ENCODE measurements at regions not wholly inside any gene's neighbourhood (a gene's known extent, or its start where the extent isn't known, plus 50 kb on each side); places are given as distances from the start of the nearest gene placed in this dataset.

GRCh38 chr21:41655259-41655658 lies 111.6 kb downstream of the RIPK4 start:
- in situ Hi-C loops (cut with HindIII; ENCODE audit: low sequenced_read_pairs): no loop called here

DNA sequence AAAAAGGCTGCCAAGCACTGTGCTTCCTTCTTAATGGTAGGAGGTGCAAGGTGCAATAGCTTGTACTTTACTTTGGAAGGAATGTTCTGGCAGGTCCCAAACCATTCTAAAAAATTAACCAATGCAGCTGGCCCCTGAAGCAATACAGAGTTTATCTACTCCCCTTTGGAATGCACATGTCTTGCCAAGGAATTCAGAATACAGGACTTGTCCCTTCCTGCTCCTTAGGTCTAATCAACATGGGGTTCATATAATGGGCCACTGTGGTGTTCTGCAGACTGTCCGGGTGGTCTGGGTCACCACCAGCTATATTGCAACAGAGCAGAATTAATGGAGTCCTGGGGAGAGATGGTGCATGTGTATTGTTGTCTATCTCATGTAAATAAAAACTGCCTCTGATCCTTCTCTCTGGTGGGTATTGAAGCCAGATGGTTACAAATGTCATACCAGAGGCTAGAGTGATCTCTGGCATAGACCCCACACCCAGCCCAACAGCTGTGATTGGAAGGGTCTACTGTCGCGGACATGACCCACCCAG lies 112.8 kb downstream of the RIPK4 start:
- in situ Hi-C loops (cut with HindIII; ENCODE audit: low sequenced_read_pairs): no loop called here

DNA sequence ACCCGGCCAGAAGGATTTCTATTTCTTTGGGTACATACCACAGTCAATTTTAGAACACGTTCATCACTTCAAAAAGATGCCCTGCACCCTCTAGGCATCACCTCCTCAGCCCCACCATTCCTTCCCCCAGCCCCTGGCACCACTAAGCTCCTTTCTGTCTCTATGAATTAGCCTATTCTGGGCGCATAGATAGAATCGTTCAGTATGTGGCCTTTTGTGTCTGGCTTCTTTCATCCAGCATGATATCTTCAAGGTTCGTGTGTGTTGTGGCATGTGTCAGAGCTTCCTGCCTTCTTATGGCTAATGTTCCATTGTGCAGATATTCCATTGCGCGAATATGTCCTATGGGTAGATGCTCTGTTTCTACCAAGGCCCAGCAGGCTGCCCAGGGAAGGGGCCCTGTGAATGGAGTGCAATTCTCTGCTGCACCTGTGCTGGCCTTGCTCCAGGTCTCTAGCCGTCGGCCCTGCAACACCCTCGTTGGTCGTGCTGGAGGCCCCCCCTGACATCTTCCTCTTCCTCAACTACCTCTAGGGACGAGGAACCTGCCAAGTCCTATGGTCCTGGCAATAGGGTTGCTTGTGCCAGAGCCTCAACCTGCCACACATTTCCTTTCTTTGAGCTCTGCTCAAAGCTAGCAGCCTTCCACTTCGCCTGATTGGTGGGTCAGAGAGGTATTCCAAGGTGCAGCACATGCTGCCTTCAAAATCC lies 113.5 kb downstream of the RIPK4 start:
- in situ Hi-C loops (cut with HindIII; ENCODE audit: low sequenced_read_pairs): no loop called here

- in situ Hi-C loops (cut with HindIII; ENCODE audit: low sequenced_read_pairs): no loop called here
These were observed 115.0 kb downstream of the RIPK4 start for GRCh38 chr21:41651830-41652229.

DNA sequence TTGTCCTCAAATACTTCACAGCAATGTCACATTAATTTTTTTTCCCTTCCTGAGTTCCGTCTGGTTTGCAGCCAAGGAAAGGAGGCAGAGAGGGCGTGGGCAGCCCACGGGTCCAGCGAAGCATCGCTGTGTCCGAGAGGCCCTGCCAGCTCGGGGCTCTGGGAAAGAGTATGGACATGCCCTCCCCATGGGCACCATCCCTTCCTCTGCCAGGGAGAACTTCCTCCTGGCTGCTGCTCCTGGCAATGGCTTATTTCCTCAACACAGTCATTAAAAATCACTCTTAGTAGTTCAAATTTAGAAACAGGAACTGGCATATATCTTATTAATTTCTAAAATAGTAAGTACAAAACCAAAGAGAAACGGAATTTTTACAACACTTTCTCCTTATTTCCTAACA lies 115.4 kb downstream of the RIPK4 start:
- in situ Hi-C loops (cut with HindIII; ENCODE audit: low sequenced_read_pairs): no loop called here

GRCh38 chr21:41650526-41651145 lies 116.2 kb downstream of the RIPK4 start:
- in situ Hi-C loops (cut with HindIII; ENCODE audit: low sequenced_read_pairs): no loop called here

DNA sequence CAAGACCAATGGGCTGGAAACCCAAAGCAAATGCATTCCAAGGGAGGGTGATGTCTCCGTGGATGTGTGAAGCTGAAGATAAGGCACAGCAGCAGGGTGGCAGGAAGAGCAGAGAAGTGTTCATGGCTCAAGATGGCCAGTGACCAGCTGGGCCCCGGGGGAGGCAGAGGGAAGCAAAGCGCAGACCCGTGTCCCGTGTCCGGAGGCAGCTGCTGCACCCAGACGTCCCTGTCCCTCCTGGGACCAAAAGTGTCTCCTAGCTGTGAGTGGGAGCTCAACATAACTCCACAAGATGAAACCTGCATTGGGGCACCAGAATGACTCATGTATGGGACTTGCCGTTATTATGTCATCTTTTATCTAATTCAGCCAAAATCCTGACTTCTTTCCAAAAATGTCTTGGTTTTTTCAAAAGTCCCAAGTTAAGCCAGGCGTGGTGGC lies 118.2 kb downstream of the RIPK4 start:
- in situ Hi-C loops (cut with HindIII; ENCODE audit: low sequenced_read_pairs): no loop called here

- in situ Hi-C loops (cut with HindIII; ENCODE audit: low sequenced_read_pairs): no loop called here
These were observed 118.9 kb downstream of the RIPK4 start for GRCh38 chr21:41647806-41648561.

- in situ Hi-C loops (cut with HindIII; ENCODE audit: low sequenced_read_pairs): no loop called here
These were observed 123.4 kb downstream of the RIPK4 start for GRCh38 chr21:41643246-41643966.

DNA sequence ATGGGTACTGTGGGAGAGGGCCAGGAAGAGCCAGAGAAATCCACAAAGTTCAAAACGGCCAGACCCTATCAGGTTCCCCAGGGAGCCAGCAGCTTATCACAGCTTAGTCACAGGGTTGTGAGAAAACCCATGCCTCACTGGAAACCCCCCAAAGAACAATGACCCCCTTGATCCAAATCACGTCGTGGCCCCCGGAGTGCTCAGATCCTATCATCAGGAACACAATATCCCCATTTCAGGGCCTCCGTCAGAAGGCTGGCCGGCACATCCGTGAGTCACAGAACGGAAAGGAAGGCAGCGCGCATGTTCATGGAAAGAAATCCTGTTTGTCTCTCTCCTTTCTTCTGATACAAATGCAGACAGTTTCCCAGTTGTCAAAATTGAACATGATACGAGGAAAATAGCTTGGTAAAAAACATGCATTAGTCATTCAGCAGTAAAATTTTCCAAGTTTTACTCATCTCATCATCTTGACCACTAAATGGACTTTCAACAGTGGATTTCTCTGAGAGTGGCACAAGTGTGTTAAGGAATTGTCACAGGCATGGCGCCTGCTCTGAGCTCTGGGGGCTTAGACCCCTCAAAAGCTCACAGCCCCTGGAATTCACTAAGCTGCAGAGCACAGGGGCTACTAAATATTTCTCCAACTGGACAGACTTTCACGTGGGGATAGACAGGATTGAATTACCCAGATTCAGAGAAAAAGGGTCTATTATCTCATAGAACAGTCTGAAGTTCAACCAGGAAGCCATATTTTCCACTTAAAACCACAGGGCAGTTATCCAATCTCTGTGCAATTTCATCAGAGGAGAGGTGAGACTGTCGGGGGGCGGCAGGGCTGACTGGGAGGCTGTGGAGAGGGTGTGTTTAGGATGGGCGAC lies 124.8 kb downstream of the RIPK4 start:
- in situ Hi-C loops (cut with HindIII; ENCODE audit: low sequenced_read_pairs): no loop called here

DNA sequence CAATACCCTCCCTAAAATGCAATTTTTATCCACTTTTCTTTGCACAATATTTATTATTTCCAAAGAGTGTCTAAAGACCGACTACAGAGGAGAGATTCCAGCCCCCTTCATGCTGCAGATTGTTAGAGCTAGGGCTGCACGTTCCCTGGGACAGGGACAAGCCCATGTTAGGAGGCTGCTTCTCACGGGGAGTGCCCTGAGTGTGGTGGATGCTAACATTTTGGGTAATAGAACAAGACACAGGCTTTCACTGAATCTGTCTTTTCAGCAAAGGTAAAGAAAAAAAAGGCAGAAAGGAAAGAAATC lies 125.4 kb downstream of the RIPK4 start:
- in situ Hi-C loops (cut with HindIII; ENCODE audit: low sequenced_read_pairs): no loop called here

GRCh38 chr21:41640748-41641509 lies 125.9 kb downstream of the RIPK4 start:
- in situ Hi-C loops (cut with HindIII; ENCODE audit: low sequenced_read_pairs): no loop called here

DNA sequence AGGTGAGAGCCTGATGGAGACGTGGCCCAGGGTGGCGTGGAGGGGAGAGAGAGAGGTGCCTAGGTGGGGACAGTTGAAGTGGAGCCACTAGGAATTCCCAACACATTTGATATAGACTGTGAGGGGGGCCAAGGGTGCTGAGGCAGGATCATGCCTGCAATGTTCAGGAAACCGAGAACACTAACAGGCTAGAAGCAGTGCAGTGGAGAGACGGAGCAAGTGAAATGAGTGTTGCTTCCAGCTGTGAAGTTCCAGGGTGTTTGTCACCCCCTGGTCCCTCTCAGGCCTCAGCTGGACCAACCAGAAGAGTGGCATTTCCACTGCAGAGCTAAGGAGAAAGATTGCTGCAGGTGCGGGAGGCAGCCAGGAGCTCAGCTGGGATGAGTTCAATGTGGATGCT lies 127.1 kb downstream of the RIPK4 start:
- in situ Hi-C loops (cut with HindIII; ENCODE audit: low sequenced_read_pairs): no loop called here

- in situ Hi-C loops (cut with HindIII; ENCODE audit: low sequenced_read_pairs): no loop called here
These were observed 127.5 kb downstream of the RIPK4 start for GRCh38 chr21:41639336-41639735.

DNA sequence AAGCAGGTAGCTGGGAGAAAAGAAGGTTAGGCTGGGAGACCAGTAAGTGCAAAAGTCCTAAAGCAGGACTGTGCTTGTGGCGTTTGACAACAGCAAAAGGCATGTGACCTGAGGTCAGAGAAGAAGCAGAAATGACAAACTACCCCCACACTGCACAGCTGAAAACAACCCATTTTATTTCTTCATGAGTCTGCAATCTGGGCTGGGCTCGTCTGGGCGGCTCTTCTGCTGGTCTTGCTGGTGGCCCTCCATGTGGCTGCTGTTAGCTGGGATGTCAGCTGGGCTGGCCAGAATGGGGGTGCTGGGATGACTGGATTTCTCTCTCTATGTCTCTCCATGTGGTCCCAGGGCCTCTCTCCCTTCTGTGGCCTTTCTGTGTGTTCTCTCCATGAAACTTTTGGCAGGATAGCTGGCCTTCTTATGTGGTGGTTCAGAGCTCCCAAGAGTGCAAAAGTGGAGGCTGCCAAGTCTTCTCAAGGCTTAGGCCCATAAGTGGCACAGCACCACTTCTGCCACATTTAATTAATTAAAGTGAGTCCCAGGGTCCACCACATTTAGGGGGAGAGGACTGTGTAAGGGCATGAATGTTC lies 128.6 kb downstream of the RIPK4 start:
- in situ Hi-C loops (cut with HindIII; ENCODE audit: low sequenced_read_pairs): no loop called here

GRCh38 chr21:41636636-41637630 lies 129.0 kb upstream of the TMPRSS2 start:
- in situ Hi-C loops (cut with HindIII; ENCODE audit: low sequenced_read_pairs): no loop called here

- in situ Hi-C loops (cut with HindIII; ENCODE audit: low sequenced_read_pairs): no loop called here
These were observed 127.9 kb upstream of the TMPRSS2 start for GRCh38 chr21:41635874-41636273.

DNA sequence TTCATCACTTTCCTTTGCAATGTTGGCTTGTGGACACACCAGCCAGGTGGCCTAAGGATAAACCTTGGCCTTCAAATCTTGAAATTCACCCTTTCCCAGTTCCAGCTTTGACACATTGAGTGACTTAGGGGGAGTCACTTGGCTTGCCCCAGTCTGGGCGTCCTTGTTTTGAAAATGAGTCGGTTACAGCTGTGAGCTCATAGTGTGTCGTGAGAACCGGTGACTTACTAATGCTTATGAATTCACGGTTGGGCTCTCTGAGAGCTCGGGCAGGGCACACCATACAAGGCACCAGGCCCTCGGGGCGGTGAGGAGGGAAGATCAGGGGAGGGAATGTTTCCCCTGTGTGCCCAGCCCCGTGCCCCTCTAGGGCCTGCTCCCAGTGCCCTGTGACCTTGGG lies 126.9 kb upstream of the TMPRSS2 start:
- in situ Hi-C loops (cut with HindIII; ENCODE audit: low sequenced_read_pairs): no loop called here

Data from DLD1 (cell line).